GM12878 (cell line): ENCODE measurements at regions not wholly inside any gene's neighbourhood (a gene's known extent, or its start where the extent isn't known, plus 50 kb on each side); places are given as distances from the start of the nearest gene placed in this dataset.

ENCODE experiments used
- ATAC-seq: fragments of 200-7000 bp; cut with Tn5 transposase; 3 replicates; pipeline ENCODE4 v1.9.1; 2020; ENCODE audit warnings: mild to moderate bottlenecking, moderate library complexity
- BruUV-seq: library from RNA; stranded (reverse); fragments of 400-500 nt; replicated peaks from 2 replicates; lab custom pipeline; 2021; lab: Mats Ljungman, UMichigan
- CTCF ChIA-PET: fragments of 300-600 bp; sonication (Branson Sonifier 250); formaldehyde crosslinking; extraction: SDS; loops from one replicate; lab custom pipeline; 2021; ENCODE audit warnings: inconsistent platforms; lab: Yijun Ruan, JAX
- POLR2A ChIA-PET: fragments of 350-600 bp; formaldehyde crosslinking; extraction: SDS; loops from one replicate; lab custom pipeline; 2021; ENCODE audit warnings: inconsistent platforms; lab: Charles Lee
- RAD21 ChIA-PET: fragments of 300-600 bp; sonication (Branson Sonifier 250); formaldehyde crosslinking; loops from one replicate; lab custom pipeline; 2023; ENCODE audit warnings: antibody characterized with exemption; ENCODE audit not compliant: unreplicated experiment; lab: Charles Lee
- SMC1A ChIA-PET: fragments of 300-600 bp; sonication (Branson Sonifier 250); formaldehyde crosslinking; loops from one replicate; lab custom pipeline; 2023; ENCODE audit not compliant: unreplicated experiment, uncharacterized antibody; lab: Charles Lee
- DNase-seq: peaks from one replicate; pipeline ENCODE4 v3.0.0-alpha.2; 2011; ENCODE audit warnings: low read depth, low spot score
- FAIRE-seq: peaks from 3 replicates; lab custom pipeline; 2011; peaks lifted over from hg19 to GRCh38; lab: Jason Lieb, UNC
- H2AFZ ChIP-seq: 2 replicates; pipeline ENCODE4 v1.6.0; 2011; ENCODE audit warnings: low read depth, low read length, control low read depth; ENCODE audit not compliant: control insufficient read depth
- H3K27ac ChIP-seq: 2 replicates; pipeline ENCODE4 v1.5.1; 2011; ENCODE audit warnings: control low read depth; ENCODE audit not compliant: control insufficient read depth, insufficient read depth
- H3K27me3 ChIP-seq, 2 experiments: replicated peaks in 1 of 2; 2 replicates each; pipeline versions ENCODE4 v1.6.0 to v1.6.1; 2011; ENCODE audit warnings: low read length in 1 of 2; ENCODE audit not compliant: control insufficient read depth in 2 of 2, insufficient read depth in 2 of 2
- H3K36me3 ChIP-seq, 2 experiments: 2 replicates each; pipeline ENCODE4 v1.5.1; 2011; ENCODE audit warnings: low read length in 1 of 2; ENCODE audit not compliant: control insufficient read depth in 2 of 2, insufficient read depth in 2 of 2
- H3K4me1 ChIP-seq: 2 replicates; pipeline ENCODE4 v1.6.1; 2011; ENCODE audit warnings: mild to moderate bottlenecking, low read length, moderate library complexity, mixed read lengths; ENCODE audit not compliant: control insufficient read depth, insufficient read depth
- H3K4me2 ChIP-seq: 2 replicates; pipeline ENCODE4 v1.6.0; 2011; ENCODE audit warnings: control low read depth; ENCODE audit not compliant: control insufficient read depth, insufficient read depth
- H3K4me3 ChIP-seq: fragments of 200-600 bp; sonication (generic); 2 replicates; pipeline ENCODE4 v1.5.1; 2016
- H3K79me2 ChIP-seq: 2 replicates; pipeline ENCODE4 v1.6.0; 2011; ENCODE audit warnings: low read length; ENCODE audit not compliant: control insufficient read depth, insufficient read depth
- H3K9ac ChIP-seq: 2 replicates; pipeline ENCODE4 v1.8.0; 2011; ENCODE audit warnings: low read length, control low read depth, mixed read lengths; ENCODE audit not compliant: control insufficient read depth, insufficient read depth
- H3K9me3 ChIP-seq: replicated peaks from 3 replicates; pipeline ENCODE4 v1.5.1; 2011; ENCODE audit warnings: mild to moderate bottlenecking, low read length; ENCODE audit not compliant: control insufficient read depth, insufficient read depth
- H4K20me1 ChIP-seq: 2 replicates; pipeline ENCODE4 v1.6.0; 2011; ENCODE audit not compliant: control insufficient read depth, insufficient read depth
- JUNB ChIP-seq: IDR thresholded peaks from 2 replicates; pipeline ENCODE4 v1.6.1; 2016; ENCODE audit warnings: antibody characterized with exemption, mild to moderate bottlenecking
- RFX5 ChIP-seq: IDR thresholded peaks from 2 replicates; pipeline ENCODE4 v1.6.1; 2011; ENCODE audit warnings: low read depth, low read length, improper control_type of control experiment
- WGBS: methylation state at CpG from one replicate; pipeline ENCODE4 v1.1.6; 2016; ENCODE audit warnings: low lambda C conversion rate; ENCODE audit not compliant: insufficient replicate concordance, insufficient coverage; ENCODE audit errors: missing lambda C conversion rate; 5-methylcytosine and 5-hydroxymethylcytosine counted together
- in situ Hi-C: fragments of 300-500 bp; cut with MboI; formaldehyde crosslinking; loops from 9 replicates; pipeline ENCODE4 v1.14.3; 2018; ENCODE audit warnings: mixed read lengths
- intact Hi-C: fragments of 100-400 bp; cut with micrococcal nuclease; formaldehyde crosslinking; loops from one replicate; pipeline ENCODE4 v1.14.2; 2022; ENCODE audit not compliant: unreplicated experiment
- TF ChIP-seq, protein P1 (sequence below): fragments of 450-650 bp; IDR thresholded peaks from 2 replicates; pipeline ENCODE4 v1.6.1; 2016; ENCODE audit warnings: mild to moderate bottlenecking, moderate library complexity, borderline replicate concordance

DNA sequence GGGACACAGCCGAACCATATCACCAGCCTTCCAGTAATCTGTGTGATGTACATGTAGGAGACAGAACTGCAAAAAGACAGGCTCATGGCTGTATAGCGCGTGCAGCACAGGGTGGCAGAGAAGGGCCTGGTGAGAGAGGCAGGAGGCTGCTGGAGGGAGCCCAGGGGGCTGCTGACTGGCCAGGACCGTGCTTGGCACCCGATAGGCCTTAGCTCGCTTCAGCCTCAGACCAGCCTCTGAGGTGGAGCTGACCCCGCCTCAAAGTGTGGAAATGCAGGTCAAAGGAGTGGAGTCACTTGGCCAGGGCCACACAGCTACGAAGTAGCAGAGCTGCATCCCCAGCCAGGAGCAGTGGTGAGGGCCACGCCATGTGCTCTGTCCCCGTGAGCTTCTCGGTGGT is 707.6 kb downstream of the QKI start (continued):
- no peak for TF ChIP-seq RFX5

DNA sequence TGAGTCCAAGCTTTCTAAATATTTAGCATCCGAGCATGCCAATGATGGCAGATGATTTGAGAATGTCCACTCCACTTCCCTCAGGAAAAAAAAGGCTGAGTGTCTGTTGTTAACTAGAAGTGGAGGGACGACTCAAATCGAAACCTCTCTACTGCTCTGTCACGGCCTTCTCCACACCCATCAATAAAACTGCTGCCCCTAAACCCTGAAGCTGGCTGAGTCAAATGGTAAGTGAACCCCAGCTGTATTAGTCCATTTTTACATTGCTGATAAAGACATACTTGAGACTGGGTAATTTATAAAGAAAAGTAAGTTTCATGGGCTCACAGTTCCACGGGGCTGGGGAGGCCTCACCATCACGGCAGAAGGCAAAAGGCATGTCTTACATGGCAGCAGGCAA is 707.0 kb downstream of the QKI start:
- Histone ChIP-seq H3K4me2 (no peak overlapping the region), H2AFZ (no peak overlapping the region), H3K27me3 (no peaks in the 10 kb centered on the region)
- DNase-seq: no peak
- POLR2A ChIA-PET: no interaction called here
- intact Hi-C loops: no loop called here
- TF ChIP-seq JUNB: peak; percentile 54
- TF ChIP-seq, protein P1, sequence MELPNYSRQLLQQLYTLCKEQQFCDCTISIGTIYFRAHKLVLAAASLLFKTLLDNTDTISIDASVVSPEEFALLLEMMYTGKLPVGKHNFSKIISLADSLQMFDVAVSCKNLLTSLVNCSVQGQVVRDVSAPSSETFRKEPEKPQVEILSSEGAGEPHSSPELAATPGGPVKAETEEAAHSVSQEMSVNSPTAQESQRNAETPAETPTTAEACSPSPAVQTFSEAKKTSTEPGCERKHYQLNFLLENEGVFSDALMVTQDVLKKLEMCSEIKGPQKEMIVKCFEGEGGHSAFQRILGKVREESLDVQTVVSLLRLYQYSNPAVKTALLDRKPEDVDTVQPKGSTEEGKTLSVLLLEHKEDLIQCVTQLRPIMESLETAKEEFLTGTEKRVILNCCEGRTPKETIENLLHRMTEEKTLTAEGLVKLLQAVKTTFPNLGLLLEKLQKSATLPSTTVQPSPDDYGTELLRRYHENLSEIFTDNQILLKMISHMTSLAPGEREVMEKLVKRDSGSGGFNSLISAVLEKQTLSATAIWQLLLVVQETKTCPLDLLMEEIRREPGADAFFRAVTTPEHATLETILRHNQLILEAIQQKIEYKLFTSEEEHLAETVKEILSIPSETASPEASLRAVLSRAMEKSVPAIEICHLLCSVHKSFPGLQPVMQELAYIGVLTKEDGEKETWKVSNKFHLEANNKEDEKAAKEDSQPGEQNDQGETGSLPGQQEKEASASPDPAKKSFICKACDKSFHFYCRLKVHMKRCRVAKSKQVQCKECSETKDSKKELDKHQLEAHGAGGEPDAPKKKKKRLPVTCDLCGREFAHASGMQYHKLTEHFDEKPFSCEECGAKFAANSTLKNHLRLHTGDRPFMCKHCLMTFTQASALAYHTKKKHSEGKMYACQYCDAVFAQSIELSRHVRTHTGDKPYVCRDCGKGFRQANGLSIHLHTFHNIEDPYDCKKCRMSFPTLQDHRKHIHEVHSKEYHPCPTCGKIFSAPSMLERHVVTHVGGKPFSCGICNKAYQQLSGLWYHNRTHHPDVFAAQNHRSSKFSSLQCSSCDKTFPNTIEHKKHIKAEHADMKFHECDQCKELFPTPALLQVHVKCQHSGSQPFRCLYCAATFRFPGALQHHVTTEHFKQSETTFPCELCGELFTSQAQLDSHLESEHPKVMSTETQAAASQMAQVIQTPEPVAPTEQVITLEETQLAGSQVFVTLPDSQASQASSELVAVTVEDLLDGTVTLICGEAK: no peak
- TF ChIP-seq, all 136 proteins: peak for 1
- no TSS peak for BruUV-seq
- ChIA-PET SMC1A (no interaction called here), CTCF (no interaction called here), RAD21 (no interaction called here)
- H3K36me3 ChIP-seq: no peaks in the 10 kb centered on the region
- FAIRE-seq (no peak), ATAC-seq (no peak)
- no peaks in the 10 kb centered on the region for H3K4me1 ChIP-seq
- no peak overlapping the region for H3K27ac ChIP-seq
- no peak overlapping the region for H3K9ac ChIP-seq
- H3K79me2 ChIP-seq: no peaks in the 10 kb centered on the region
- in situ Hi-C loops: no loop called here
- H3K4me3 ChIP-seq: no peak overlapping the region
- 15% methylated on average over 6 of the region's 6 CpGs for WGBS
- H3K9me3 ChIP-seq: no peaks in the 10 kb centered on the region; the same call in 2 of the 3 replicates
- no peaks in the 10 kb centered on the region for H4K20me1 ChIP-seq
